C4-2B (cell line): ENCODE measurements at regions not wholly inside any gene's neighbourhood (a gene's known extent, or its start where the extent isn't known, plus 50 kb on each side); places are given as distances from the start of the nearest gene placed in this dataset.
"Not testable (repeated sequence)": the region's sequence is repeated elsewhere in the genome, so short reads cannot be mapped to it uniquely, and the experiment has no call there.

Experiments used
- H3K27ac ChIP-seq: fragments of 450-650 bp; 2 replicates; pipeline ENCODE4 v1.5.1; 2017
- ZFX ChIP-seq: fragments of 450-650 bp; IDR thresholded peaks from 2 replicates; pipeline ENCODE4 v1.6.1; 2017
- TF ChIP-seq, protein P1 (sequence below): fragments of 450-650 bp; conservative IDR thresholded peaks from 2 replicates; pipeline ENCODE4 v1.5.1; 2017; ENCODE audit warnings: mild to moderate bottlenecking

- no peak overlapping the region for H3K27ac ChIP-seq
- no peak for TF ChIP-seq ZFX
- TF ChIP-seq, protein P1, sequence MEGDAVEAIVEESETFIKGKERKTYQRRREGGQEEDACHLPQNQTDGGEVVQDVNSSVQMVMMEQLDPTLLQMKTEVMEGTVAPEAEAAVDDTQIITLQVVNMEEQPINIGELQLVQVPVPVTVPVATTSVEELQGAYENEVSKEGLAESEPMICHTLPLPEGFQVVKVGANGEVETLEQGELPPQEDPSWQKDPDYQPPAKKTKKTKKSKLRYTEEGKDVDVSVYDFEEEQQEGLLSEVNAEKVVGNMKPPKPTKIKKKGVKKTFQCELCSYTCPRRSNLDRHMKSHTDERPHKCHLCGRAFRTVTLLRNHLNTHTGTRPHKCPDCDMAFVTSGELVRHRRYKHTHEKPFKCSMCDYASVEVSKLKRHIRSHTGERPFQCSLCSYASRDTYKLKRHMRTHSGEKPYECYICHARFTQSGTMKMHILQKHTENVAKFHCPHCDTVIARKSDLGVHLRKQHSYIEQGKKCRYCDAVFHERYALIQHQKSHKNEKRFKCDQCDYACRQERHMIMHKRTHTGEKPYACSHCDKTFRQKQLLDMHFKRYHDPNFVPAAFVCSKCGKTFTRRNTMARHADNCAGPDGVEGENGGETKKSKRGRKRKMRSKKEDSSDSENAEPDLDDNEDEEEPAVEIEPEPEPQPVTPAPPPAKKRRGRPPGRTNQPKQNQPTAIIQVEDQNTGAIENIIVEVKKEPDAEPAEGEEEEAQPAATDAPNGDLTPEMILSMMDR = no peak
These were observed 101.7 kb upstream of the ADGRB3 start for GRCh38 chr6:68533339-68533795.

GRCh38 chr6:68527691-68528090 is 107.4 kb upstream of the ADGRB3 start:
- no peak for TF ChIP-seq ZFX
- TF ChIP-seq, protein P1 = no peak
- H3K27ac ChIP-seq = no peak overlapping the region

- no peak overlapping the region for H3K27ac ChIP-seq
- no peak for TF ChIP-seq ZFX
- TF ChIP-seq, protein P1 = no peak
These were observed 128.2 kb upstream of the ADGRB3 start for GRCh38 chr6:68506911-68507310.

DNA sequence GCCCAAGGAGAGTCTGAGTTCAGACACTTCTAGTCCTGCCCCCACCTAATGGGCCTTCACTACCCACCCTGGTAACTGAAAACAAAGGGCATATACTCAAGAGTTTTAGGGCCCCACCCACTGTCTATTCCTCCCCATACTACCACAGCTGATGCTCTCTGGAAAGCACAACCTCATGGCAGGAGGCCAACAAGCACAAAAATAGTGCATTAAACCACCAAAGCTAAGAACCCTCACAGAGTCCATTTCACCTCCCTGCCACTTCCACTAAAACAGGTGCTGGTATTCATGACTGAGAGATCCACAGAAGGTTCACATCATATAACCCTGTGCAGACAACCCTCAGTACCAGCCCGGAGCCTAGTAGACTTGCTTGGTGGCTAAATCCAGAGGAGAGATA is 132.1 kb upstream of the ADGRB3 start:
- no peak overlapping the region for H3K27ac ChIP-seq
- TF ChIP-seq, protein P1 = no peak
- TF ChIP-seq ZFX = no peak

GRCh38 chr6:68497927-68498326 is 137.2 kb upstream of the ADGRB3 start:
- H3K27ac ChIP-seq = no peak overlapping the region
- TF ChIP-seq, protein P1 = peak; percentile 6; the same call in 1 of the 2 replicates
- TF ChIP-seq ZFX = no peak

DNA sequence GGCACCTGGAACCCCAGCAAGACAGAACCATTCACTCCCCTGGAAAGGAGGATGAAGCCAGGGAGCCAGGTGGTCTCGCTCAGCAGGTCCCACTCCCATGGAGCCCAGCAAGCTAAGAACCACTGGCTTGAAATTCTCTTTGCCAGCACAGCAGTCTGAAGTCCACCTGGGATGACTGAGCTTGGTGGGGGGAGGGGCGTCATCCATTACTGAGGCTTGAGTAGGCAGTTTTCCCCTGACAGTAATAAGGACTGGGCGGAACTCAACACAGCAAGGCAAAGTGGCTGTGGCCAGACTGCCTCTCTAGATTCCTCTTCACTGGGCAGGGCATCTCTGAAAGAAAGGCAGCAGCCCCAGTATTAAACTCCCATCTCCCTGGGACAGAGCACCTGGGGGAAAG is 140.2 kb upstream of the ADGRB3 start:
- H3K27ac ChIP-seq = not testable (repeated sequence)

- no peak overlapping the region for H3K27ac ChIP-seq
- TF ChIP-seq, protein P1 = no peak
These were observed 158.5 kb upstream of the ADGRB3 start for GRCh38 chr6:68476611-68477010.

DNA sequence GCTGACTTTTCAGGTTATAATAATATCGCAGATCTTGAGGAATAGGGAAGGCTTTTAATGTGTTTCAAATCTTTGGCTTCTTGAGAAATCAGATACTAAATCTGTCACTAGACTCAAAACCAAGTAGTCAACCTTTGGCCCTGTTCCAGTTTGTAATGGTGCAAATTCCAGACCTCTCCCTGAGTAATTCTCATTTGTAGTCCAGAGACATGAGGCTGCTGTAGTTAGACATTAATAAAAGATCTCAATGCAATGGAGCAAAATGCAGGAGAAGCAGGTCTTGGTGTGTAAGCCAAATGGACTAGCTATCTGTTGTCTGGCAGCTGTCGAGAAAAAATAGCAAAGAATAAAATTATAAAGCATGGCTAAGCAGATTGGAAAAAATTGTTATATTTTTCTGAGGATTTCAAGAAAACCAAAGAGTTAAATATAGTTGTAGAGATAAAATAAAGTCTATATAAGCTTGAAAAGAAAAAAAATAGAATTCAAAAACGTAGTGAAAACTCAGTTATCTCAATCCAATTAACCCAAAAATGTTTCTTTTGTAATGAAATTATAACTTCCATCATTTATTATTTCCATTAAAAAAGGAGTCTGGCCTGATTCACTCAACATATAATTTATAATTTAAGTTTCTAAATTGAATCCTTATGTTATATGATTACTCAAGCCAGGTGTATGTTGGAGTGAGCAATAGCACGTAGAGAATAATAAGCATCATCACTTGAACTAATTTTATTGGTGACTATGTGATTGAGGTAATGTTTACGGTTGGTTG is 161.5 kb upstream of the ADGRB3 start:
- TF ChIP-seq, protein P1 = no peak
- TF ChIP-seq ZFX = no peak
- H3K27ac ChIP-seq = no peak overlapping the region
